SW480 (cell line): ENCODE measurements at regions not wholly inside any gene's neighbourhood (a gene's known extent, or its start where the extent isn't known, plus 50 kb on each side); places are given as distances from the start of the nearest gene placed in this dataset.
A peak's percentile ranks its signal among the peaks of the same experiment; 100 is the strongest.

ENCODE experiments used
- DNase-seq: peaks from one replicate; pipeline ENCODE4 v3.0.0-alpha.2; 2016; ENCODE audit warnings: low spot score

GRCh38 chrX:100120956-100121355 lies 289.1 kb downstream of the PCDH19 start:
- DNase-seq: no peak

- no peak for DNase-seq
These were observed 311.3 kb downstream of the PCDH19 start for GRCh38 chrX:100098660-100099375.

- DNase-seq: peak; percentile 35
These were observed 319.1 kb downstream of the PCDH19 start for GRCh38 chrX:100090931-100091330.

GRCh38 chrX:100089724-100090123 lies 320.3 kb downstream of the PCDH19 start:
- no peak for DNase-seq

- no peak for DNase-seq
These were observed 324.2 kb downstream of the PCDH19 start for GRCh38 chrX:100085846-100086245.

GRCh38 chrX:100083211-100083610 lies 326.9 kb downstream of the PCDH19 start:
- peak; percentile 94 for DNase-seq

GRCh38 chrX:100081503-100081902 lies 328.6 kb downstream of the PCDH19 start:
- no peak for DNase-seq

GRCh38 chrX:100076031-100076430 lies 334.0 kb downstream of the PCDH19 start:
- DNase-seq: no peak

- peak; percentile 85 for DNase-seq
These were observed 337.7 kb downstream of the PCDH19 start for GRCh38 chrX:100072336-100072735.

GRCh38 chrX:100070334-100070849 lies 339.7 kb downstream of the PCDH19 start:
- no peak for DNase-seq

GRCh38 chrX:100048156-100048555 lies 361.9 kb downstream of the PCDH19 start:
- no peak for DNase-seq
